ENCODE measurements at regions not wholly inside any gene's neighbourhood (a gene's known extent, or its start where the extent isn't known, plus 50 kb on each side); places are given as distances from the start of the nearest gene placed in this dataset.

GRCh38 chr1:13948888-13949391, 249.0 kb downstream of the PRDM2 start:
- H3K27me3 ChIP-seq (ENCODE audit: control insufficient read depth, insufficient read depth, low read length): no peaks in the 10 kb centered on the region
- no peak overlapping the region for H3K27ac ChIP-seq (ENCODE audit: low read length)
- H3K9me3 Mint-ChIP-seq: no peaks in the 10 kb centered on the region
- no peaks in the 10 kb centered on the region for H3K36me3 ChIP-seq (ENCODE audit: control insufficient read depth, insufficient read depth, low read length)
- 78% methylated on average over 6 of the region's 6 CpGs for WGBS (ENCODE audit: insufficient coverage)
- H3K9me3 ChIP-seq (ENCODE audit: control insufficient read depth, insufficient read depth, low read length): no peaks in the 10 kb centered on the region
- DNase-seq (no peak), ATAC-seq (no peak)
- H3K4me1 ChIP-seq (ENCODE audit: control insufficient read depth, insufficient read depth, low read length): no peaks in the 10 kb centered on the region
- H3K4me1 Mint-ChIP-seq: no peaks in the 10 kb centered on the region
- peaks cover 14 to 22% of the 10 kb centered on the region in 2 donors for H3K27me3 Mint-ChIP-seq (ENCODE audit: low read depth in 2 of 2)
- H3K4me3 Mint-ChIP-seq: no peak overlapping the region
- no peaks in the 10 kb centered on the region for H3K36me3 Mint-ChIP-seq
- TF ChIP-seq CTCF (IDR thresholded peaks at IDR 0.05): no peak
- intact Hi-C loops (cut with micrococcal nuclease): no loop called here
- H3K27ac Mint-ChIP-seq: no peak overlapping the region
- no peak overlapping the region for H3K4me3 ChIP-seq (ENCODE audit: low read length)

DNA sequence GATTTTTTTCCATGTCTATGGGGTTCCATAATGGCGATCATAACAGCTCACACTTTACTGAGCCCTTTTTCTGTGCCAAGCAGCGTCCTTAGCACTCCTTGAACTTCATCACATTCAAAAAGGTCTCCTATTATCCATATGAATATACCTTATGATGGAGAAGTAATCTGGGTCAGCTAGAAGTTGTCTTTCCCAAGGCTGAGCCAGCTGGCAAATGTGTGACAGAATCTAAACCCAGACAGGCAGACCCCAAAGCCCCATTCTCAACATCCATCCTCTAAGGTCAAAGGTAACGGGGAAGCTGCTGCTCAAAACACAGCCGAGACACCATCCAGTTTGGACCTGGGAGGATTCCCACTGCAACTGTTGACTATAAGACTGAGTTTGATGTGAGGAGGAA, 249.6 kb downstream of the PRDM2 start:
- no peak for DNase-seq
- Histone ChIP-seq H3K4me3 (ENCODE audit: low read length) (no peak overlapping the region), H3K4me1 (ENCODE audit: control insufficient read depth, insufficient read depth, low read length) (no peaks in the 10 kb centered on the region), H3K36me3 (ENCODE audit: control insufficient read depth, insufficient read depth, low read length) (no peaks in the 10 kb centered on the region), H3K27me3 (ENCODE audit: control insufficient read depth, insufficient read depth, low read length) (no peaks in the 10 kb centered on the region), H3K9me3 (ENCODE audit: control insufficient read depth, insufficient read depth, low read length) (no peaks in the 10 kb centered on the region), H3K27ac (ENCODE audit: low read length) (no peak overlapping the region)
- Mint-ChIP-seq H3K27ac (no peak overlapping the region), H3K36me3 (no peaks in the 10 kb centered on the region), H3K4me3 (no peak overlapping the region), H3K27me3 (ENCODE audit: low read depth in 2 of 2) (peaks cover 14 to 16% of the 10 kb centered on the region in 2 donors), H3K9me3 (no peaks in the 10 kb centered on the region), H3K4me1 (no peaks in the 10 kb centered on the region)
- no peak for ATAC-seq
- WGBS (ENCODE audit: insufficient coverage): 81% methylated on average over 3 of the region's 4 CpGs
- no peak for TF ChIP-seq CTCF (IDR thresholded peaks at IDR 0.05)
- intact Hi-C loops (cut with micrococcal nuclease): no loop called here

- Histone ChIP-seq H3K27me3 (ENCODE audit: control insufficient read depth, insufficient read depth, low read length) (no peaks in the 10 kb centered on the region), H3K4me3 (ENCODE audit: low read length) (no peak overlapping the region), H3K36me3 (ENCODE audit: control insufficient read depth, insufficient read depth, low read length) (no peaks in the 10 kb centered on the region), H3K9me3 (ENCODE audit: control insufficient read depth, insufficient read depth, low read length) (no peaks in the 10 kb centered on the region), H3K27ac (ENCODE audit: low read length) (no peak overlapping the region), H3K4me1 (ENCODE audit: control insufficient read depth, insufficient read depth, low read length) (no peaks in the 10 kb centered on the region)
- 59% methylated on average over 7 of the region's 7 CpGs for WGBS (ENCODE audit: insufficient coverage)
- Mint-ChIP-seq H3K27me3 (ENCODE audit: low read depth in 2 of 2) (peaks cover 14 to 18% of the 10 kb centered on the region in 2 donors), H3K36me3 (no peaks in the 10 kb centered on the region), H3K4me3 (no peak overlapping the region), H3K9me3 (no peaks in the 10 kb centered on the region), H3K27ac (no peak overlapping the region), H3K4me1 (no peaks in the 10 kb centered on the region)
- DNase-seq (no peak), ATAC-seq (peak in 1 of 3 donors; percentile 32)
- intact Hi-C loops (cut with micrococcal nuclease): no loop called here
- TF ChIP-seq CTCF (IDR thresholded peaks at IDR 0.05): no peak
These were observed 250.6 kb downstream of the PRDM2 start for GRCh38 chr1:13950637-13951036.
